ENCODE measurements at regions not wholly inside any gene's neighbourhood (a gene's known extent, or its start where the extent isn't known, plus 50 kb on each side); places are given as distances from the start of the nearest gene placed in this dataset.

- no peak for DNase-seq (ENCODE audit: low read depth)
Observed at GRCh38 chr5:4387290-4387689, 752.8 kb upstream of the ADAMTS16 start.

- no peak for DNase-seq (ENCODE audit: low read depth)
Observed at GRCh38 chr5:4395752-4396151, 744.4 kb upstream of the ADAMTS16 start.

- DNase-seq (ENCODE audit: low read depth): no peak
Observed at GRCh38 chr5:4405614-4406219, 734.4 kb upstream of the ADAMTS16 start.

- DNase-seq (ENCODE audit: low read depth): no peak
Observed at GRCh38 chr5:4410151-4410550, 730.0 kb upstream of the ADAMTS16 start.

GRCh38 chr5:4411664-4412063, 728.5 kb upstream of the ADAMTS16 start:
- DNase-seq (ENCODE audit: low read depth): no peak

GRCh38 chr5:4413996-4414395, 726.1 kb upstream of the ADAMTS16 start:
- DNase-seq (ENCODE audit: low read depth): no peak

GRCh38 chr5:4418084-4418483, 722.0 kb upstream of the ADAMTS16 start:
- no peak for DNase-seq (ENCODE audit: low read depth)

- DNase-seq (ENCODE audit: low read depth): no peak
Observed at GRCh38 chr5:4419281-4419680, 720.8 kb upstream of the ADAMTS16 start.

- no peak for DNase-seq (ENCODE audit: low read depth)
Observed at GRCh38 chr5:4420177-4420576, 720.0 kb upstream of the ADAMTS16 start.

- DNase-seq (ENCODE audit: low read depth): no peak
Observed at GRCh38 chr5:4420681-4421080, 719.4 kb upstream of the ADAMTS16 start.

- no peak for DNase-seq (ENCODE audit: low read depth)
Observed at GRCh38 chr5:4422247-4422646, 717.9 kb upstream of the ADAMTS16 start.

GRCh38 chr5:4424895-4425294, 715.2 kb upstream of the ADAMTS16 start:
- DNase-seq (ENCODE audit: low read depth): no peak

GRCh38 chr5:4440536-4440935, 699.6 kb upstream of the ADAMTS16 start:
- no peak for DNase-seq (ENCODE audit: low read depth)

GRCh38 chr5:4442221-4442620, 697.9 kb upstream of the ADAMTS16 start:
- no peak for DNase-seq (ENCODE audit: low read depth)

GRCh38 chr5:4447657-4448056, 692.5 kb upstream of the ADAMTS16 start:
- no peak for DNase-seq (ENCODE audit: low read depth)

GRCh38 chr5:4453655-4454054, 686.5 kb upstream of the ADAMTS16 start:
- DNase-seq (ENCODE audit: low read depth): no peak

- no peak for DNase-seq (ENCODE audit: low read depth)
Observed at GRCh38 chr5:4479426-4479825, 660.7 kb upstream of the ADAMTS16 start.

- DNase-seq (ENCODE audit: low read depth): no peak
Observed at GRCh38 chr5:4480528-4481349, 659.4 kb upstream of the ADAMTS16 start.

GRCh38 chr5:4487581-4487980, 652.5 kb upstream of the ADAMTS16 start:
- DNase-seq (ENCODE audit: low read depth): no peak

GRCh38 chr5:4511996-4512656, 628.0 kb upstream of the ADAMTS16 start:
- DNase-seq (ENCODE audit: low read depth): no peak

GRCh38 chr5:4513381-4513780, 626.7 kb upstream of the ADAMTS16 start:
- no peak for DNase-seq (ENCODE audit: low read depth)

- DNase-seq (ENCODE audit: low read depth): no peak
Observed at GRCh38 chr5:4514067-4514648, 626.0 kb upstream of the ADAMTS16 start.
